Esophagus squamous epithelium (tissue), 4 donors: ENCODE measurements at regions not wholly inside any gene's neighbourhood (a gene's known extent, or its start where the extent isn't known, plus 50 kb on each side); places are given as distances from the start of the nearest gene placed in this dataset.

Experiments
- POLR2A ChIP-seq, 4 donors: fragments of 450-650 bp; IDR thresholded peaks; one replicate each; pipeline ENCODE4 v1.6.1; 2017; ENCODE audit warnings: antibody characterized with exemption in 4 of 4, mild to moderate bottlenecking in 4 of 4, moderate library complexity in 3 of 4
- TF ChIP-seq, protein P1 (sequence below), 6 experiments: fragments of 450-650 bp in 4 of 6; fragments of 200-600 bp in 2 of 6; sonication (generic) in 2 of 6; IDR thresholded peaks; one replicate each; pipeline ENCODE4 v1.5.1; 2016 to 2019; ENCODE audit warnings: antibody characterized with exemption in 6 of 6, mild to moderate bottlenecking in 4 of 6, moderate library complexity in 4 of 6

GRCh38 chr5:29508131-29508530 is 1685.4 kb upstream of the CDH6 start:
- TF ChIP-seq, protein P1, sequence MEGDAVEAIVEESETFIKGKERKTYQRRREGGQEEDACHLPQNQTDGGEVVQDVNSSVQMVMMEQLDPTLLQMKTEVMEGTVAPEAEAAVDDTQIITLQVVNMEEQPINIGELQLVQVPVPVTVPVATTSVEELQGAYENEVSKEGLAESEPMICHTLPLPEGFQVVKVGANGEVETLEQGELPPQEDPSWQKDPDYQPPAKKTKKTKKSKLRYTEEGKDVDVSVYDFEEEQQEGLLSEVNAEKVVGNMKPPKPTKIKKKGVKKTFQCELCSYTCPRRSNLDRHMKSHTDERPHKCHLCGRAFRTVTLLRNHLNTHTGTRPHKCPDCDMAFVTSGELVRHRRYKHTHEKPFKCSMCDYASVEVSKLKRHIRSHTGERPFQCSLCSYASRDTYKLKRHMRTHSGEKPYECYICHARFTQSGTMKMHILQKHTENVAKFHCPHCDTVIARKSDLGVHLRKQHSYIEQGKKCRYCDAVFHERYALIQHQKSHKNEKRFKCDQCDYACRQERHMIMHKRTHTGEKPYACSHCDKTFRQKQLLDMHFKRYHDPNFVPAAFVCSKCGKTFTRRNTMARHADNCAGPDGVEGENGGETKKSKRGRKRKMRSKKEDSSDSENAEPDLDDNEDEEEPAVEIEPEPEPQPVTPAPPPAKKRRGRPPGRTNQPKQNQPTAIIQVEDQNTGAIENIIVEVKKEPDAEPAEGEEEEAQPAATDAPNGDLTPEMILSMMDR (IDR thresholded peaks at IDR 0.05): no peak
- no peak for TF ChIP-seq POLR2A (IDR thresholded peaks at IDR 0.05)
